T-cell (primary cell): ENCODE measurements at regions not wholly inside any gene's neighbourhood (a gene's known extent, or its start where the extent isn't known, plus 50 kb on each side); places are given as distances from the start of the nearest gene placed in this dataset.

Experiments
- ATAC-seq, 4 experiments: fragments of 200-7000 bp in 3 of 4; fragments of 150-1000 bp in 1 of 4; cut with Tn5 transposase; replicated peaks in 1 of 4; 1 replicate in 3 of 4; 2 replicates in 1 of 4; pipeline ENCODE4 v1.10.0; 2021; ENCODE audit warnings: moderate library complexity in 3 of 4, mild to moderate bottlenecking in 2 of 4, moderate number of reproducible peaks in 1 of 4
- CTCF ChIA-PET, 2 donors: fragments of 300-600 bp; sonication (Branson Sonifier 250); formaldehyde crosslinking; loops; one replicate each; lab custom pipeline; 2022; ENCODE audit warnings: antibody characterized with exemption in 2 of 2; lab: Charles Lee
- POLR2A ChIA-PET, 2 donors: fragments of 300-600 bp; sonication (Branson Sonifier 250); formaldehyde crosslinking; loops; one replicate each; lab custom pipeline; 2022; ENCODE audit warnings: antibody characterized with exemption in 2 of 2; lab: Charles Lee
- DNase-seq, 35 experiments: peaks; one replicate each; pipeline versions ENCODE4 v3.0.0 to v3.0.0-alpha.2; 2013 to 2023
- H3K27ac ChIP-seq: one replicate; pipeline ENCODE4 v1.5.1; 2013; ENCODE audit warnings: low read length
- H3K27me3 ChIP-seq, 2 experiments: replicated peaks in 1 of 2; 1 replicate in 1 of 2; 2 replicates in 1 of 2; pipeline versions ENCODE4 v1.6.1 to v1.7.0; 2013; ENCODE audit warnings: low read length in 1 of 2, mixed read lengths in 1 of 2; ENCODE audit not compliant: control insufficient read depth in 2 of 2, insufficient read depth in 2 of 2; ENCODE audit errors: extremely low read depth in 1 of 2
- H3K36me3 ChIP-seq, 2 donors: 1 replicate in 1 of 2; 2 replicates in 1 of 2; pipeline versions ENCODE4 v1.6.1 to v1.7.0; 2013; ENCODE audit warnings: low read length in 1 of 2; ENCODE audit not compliant: control insufficient read depth in 2 of 2, insufficient read depth in 1 of 2; ENCODE audit errors: extremely low read depth in 1 of 2
- H3K4me1 ChIP-seq, 2 experiments: 1 replicate in 1 of 2; 2 replicates in 1 of 2; pipeline versions ENCODE4 v1.6.1 to v1.7.0; 2013; ENCODE audit warnings: low read length in 2 of 2, mixed read lengths in 1 of 2; ENCODE audit not compliant: insufficient read depth in 2 of 2, control insufficient read depth in 1 of 2; ENCODE audit errors: extremely low read depth in 1 of 2
- H3K4me3 ChIP-seq, 2 donors: 1 replicate in 1 of 2; 2 replicates in 1 of 2; pipeline versions ENCODE4 v1.5.1 to v1.7.0; 2013; ENCODE audit warnings: mild to moderate bottlenecking in 2 of 2, low read length in 1 of 2, moderate library complexity in 1 of 2; ENCODE audit not compliant: control insufficient read depth in 1 of 2; ENCODE audit errors: extremely low read depth in 1 of 2
- H3K9me3 ChIP-seq: 2 replicates; pipeline ENCODE4 v1.7.0; 2013
- H3K27ac Mint-ChIP-seq, 2 donors: one replicate each; pipeline ENCODE4 v1.8.0; 2020 to 2021; ENCODE audit warnings: mild to moderate bottlenecking in 2 of 2, mixed read lengths in 2 of 2
- H3K27me3 Mint-ChIP-seq, 2 donors: one replicate each; pipeline ENCODE4 v1.8.0; 2021 to 2022; ENCODE audit warnings: mixed read lengths in 2 of 2
- H3K36me3 Mint-ChIP-seq: one replicate; pipeline ENCODE4 v1.8.0; 2021; ENCODE audit warnings: mixed read lengths
- H3K4me1 Mint-ChIP-seq, 3 donors: one replicate each; pipeline ENCODE4 v1.8.0; 2020 to 2022; ENCODE audit warnings: mixed read lengths in 3 of 3, mild to moderate bottlenecking in 1 of 3
- H3K4me3 Mint-ChIP-seq, 3 donors: one replicate each; pipeline ENCODE4 v1.8.0; 2020 to 2022; ENCODE audit warnings: mild to moderate bottlenecking in 3 of 3, mixed read lengths in 3 of 3, moderate library complexity in 3 of 3
- H3K9me3 Mint-ChIP-seq, 3 donors: one replicate each; pipeline ENCODE4 v1.8.0; 2020 to 2022; ENCODE audit warnings: mixed read lengths in 3 of 3
- WGBS: methylation state at CpG from one replicate; pipeline ENCODE4 v1.1.5; 2013; ENCODE audit warnings: missing lambda C conversion rate; ENCODE audit not compliant: insufficient coverage; 5-methylcytosine and 5-hydroxymethylcytosine counted together

- H3K36me3 Mint-ChIP-seq = no peaks in the 10 kb centered on the region
- WGBS = 79% methylated on average over 9 of the region's 10 CpGs
These were observed 85.2 kb upstream of the FAM20A start for GRCh38 chr17:68686108-68686988.

GRCh38 chr17:68684949-68685357 lies 83.8 kb upstream of the FAM20A start:
- no peaks in the 10 kb centered on the region for H3K4me1 Mint-ChIP-seq
- no peak overlapping the region for H3K27ac Mint-ChIP-seq
- H3K4me1 ChIP-seq = no peaks in the 10 kb centered on the region
- H3K4me3 Mint-ChIP-seq = no peak overlapping the region
- no peak for DNase-seq
- no peaks in the 10 kb centered on the region for H3K9me3 Mint-ChIP-seq
- no peaks in the 10 kb centered on the region for H3K36me3 ChIP-seq
- no peak for ATAC-seq
- WGBS = no CpG with 5 or more reads among the region's 3 CpGs
- peaks cover 8 to 14% of the 10 kb centered on the region in 2 donors for H3K27me3 Mint-ChIP-seq
- H3K36me3 Mint-ChIP-seq = no peaks in the 10 kb centered on the region
- no peak overlapping the region for H3K27ac ChIP-seq
- H3K4me3 ChIP-seq = no peak overlapping the region
- no peaks in the 10 kb centered on the region for H3K27me3 ChIP-seq
- CTCF ChIA-PET = no interaction called here
- no peaks in the 10 kb centered on the region for H3K9me3 ChIP-seq
- POLR2A ChIA-PET = no interaction called here

More at GRCh38 chr17:68686108-68686988, 85.2 kb upstream of the FAM20A start:
- Histone ChIP-seq H3K27me3 (no peaks in the 10 kb centered on the region), H3K27ac (no peak overlapping the region), H3K9me3 (no peaks in the 10 kb centered on the region), H3K4me3 (no peak overlapping the region), H3K4me1 (no peaks in the 10 kb centered on the region), H3K36me3 (no peaks in the 10 kb centered on the region)
- peaks cover 5 to 14% of the 10 kb centered on the region in 2 donors for H3K27me3 Mint-ChIP-seq
- POLR2A ChIA-PET = no interaction called here
- H3K4me1 Mint-ChIP-seq = no peaks in the 10 kb centered on the region
- DNase-seq (no peak), ATAC-seq (no peak)
- H3K4me3 Mint-ChIP-seq = no peak overlapping the region
- H3K9me3 Mint-ChIP-seq = no peaks in the 10 kb centered on the region
- no peak overlapping the region for H3K27ac Mint-ChIP-seq
- CTCF ChIA-PET = no interaction called here

- ATAC-seq (no peak), DNase-seq (no peak)
- Mint-ChIP-seq H3K36me3 (no peaks in the 10 kb centered on the region), H3K4me1 (no peaks in the 10 kb centered on the region), H3K9me3 (no peaks in the 10 kb centered on the region), H3K27me3 (peaks cover 14% of the 10 kb centered on the region in 2 donors), H3K27ac (no peak overlapping the region), H3K4me3 (no peak overlapping the region)
- 73% methylated on average over 4 of the region's 5 CpGs for WGBS
- Histone ChIP-seq H3K36me3 (no peaks in the 10 kb centered on the region), H3K27me3 (peaks cover 0 to 5% of the 10 kb centered on the region in 2 experiments), H3K4me1 (no peaks in the 10 kb centered on the region), H3K9me3 (no peaks in the 10 kb centered on the region), H3K27ac (no peak overlapping the region), H3K4me3 (no peak overlapping the region)
- ChIA-PET CTCF (no interaction called here), POLR2A (no interaction called here)
These were observed 81.7 kb upstream of the FAM20A start for GRCh38 chr17:68682903-68683302.

GRCh38 chr17:68679882-68680281 lies 78.7 kb upstream of the FAM20A start:
- H3K4me3 ChIP-seq = no peak overlapping the region
- Mint-ChIP-seq H3K9me3 (no peaks in the 10 kb centered on the region), H3K36me3 (no peaks in the 10 kb centered on the region), H3K4me3 (no peak overlapping the region), H3K27me3 (peaks cover 21% of the 10 kb centered on the region in 2 donors), H3K4me1 (no peaks in the 10 kb centered on the region), H3K27ac (no peak overlapping the region)
- POLR2A ChIA-PET = no interaction called here
- no peaks in the 10 kb centered on the region for H3K36me3 ChIP-seq
- H3K27ac ChIP-seq = no peak overlapping the region
- H3K27me3 ChIP-seq = peaks cover 0 to 5% of the 10 kb centered on the region in 2 experiments
- no CpG with 5 or more reads among the region's 1 CpG for whole genome bisulfite sequencing
- no peaks in the 10 kb centered on the region for H3K4me1 ChIP-seq
- DNase-seq = no peak
- CTCF ChIA-PET = no interaction called here
- ATAC-seq = no peak
- no peaks in the 10 kb centered on the region for H3K9me3 ChIP-seq

- no peak overlapping the region for H3K27ac Mint-ChIP-seq
- DNase-seq (no peak), ATAC-seq (no peak)
- ChIA-PET CTCF (no interaction called here), POLR2A (no interaction called here)
- no peaks in the 10 kb centered on the region for H3K9me3 Mint-ChIP-seq
- Histone ChIP-seq H3K9me3 (no peaks in the 10 kb centered on the region), H3K4me1 (no peaks in the 10 kb centered on the region), H3K4me3 (no peak overlapping the region), H3K27ac (no peak overlapping the region), H3K36me3 (no peaks in the 10 kb centered on the region), H3K27me3 (peaks cover 0 to 5% of the 10 kb centered on the region in 2 experiments)
- H3K4me3 Mint-ChIP-seq = no peak overlapping the region
- 77% methylated on average over 8 of the region's 8 CpGs for WGBS
- no peaks in the 10 kb centered on the region for H3K4me1 Mint-ChIP-seq
- no peaks in the 10 kb centered on the region for H3K36me3 Mint-ChIP-seq
- H3K27me3 Mint-ChIP-seq = peaks cover 21 to 26% of the 10 kb centered on the region in 2 donors
These were observed 75.7 kb upstream of the FAM20A start for GRCh38 chr17:68676856-68677255.

- DNase-seq (no peak), ATAC-seq (no peak)
- Histone ChIP-seq H3K27ac (no peak overlapping the region), H3K4me3 (no peak overlapping the region), H3K36me3 (no peaks in the 10 kb centered on the region), H3K4me1 (no peaks in the 10 kb centered on the region), H3K9me3 (no peaks in the 10 kb centered on the region), H3K27me3 (peaks cover 0 to 5% of the 10 kb centered on the region in 2 experiments)
- no peak overlapping the region for H3K27ac Mint-ChIP-seq
- H3K4me1 Mint-ChIP-seq = no peaks in the 10 kb centered on the region
- peaks cover 24 to 30% of the 10 kb centered on the region in 2 donors for H3K27me3 Mint-ChIP-seq
- ChIA-PET POLR2A (no interaction called here), CTCF (no interaction called here)
- no peaks in the 10 kb centered on the region for H3K36me3 Mint-ChIP-seq
- no peaks in the 10 kb centered on the region for H3K9me3 Mint-ChIP-seq
- no peak overlapping the region for H3K4me3 Mint-ChIP-seq
- WGBS = no CpG with 5 or more reads among the region's 5 CpGs
These were observed 74.6 kb upstream of the FAM20A start for GRCh38 chr17:68675723-68676122.
